Panc1 (cell line): ENCODE measurements at regions not wholly inside any gene's neighbourhood (a gene's known extent, or its start where the extent isn't known, plus 50 kb on each side); places are given as distances from the start of the nearest gene placed in this dataset.

Experiments used
- ATAC-seq: fragments of 200-7000 bp; cut with Tn5 transposase; 2 replicates; pipeline ENCODE4 v1.9.1; 2020; ENCODE audit warnings: mild to moderate bottlenecking, moderate library complexity
- BruUV-seq: library from RNA; stranded (reverse); fragments of 400-500 nt; replicated peaks from 2 replicates; lab custom pipeline; 2021; lab: Mats Ljungman, UMichigan
- CTCF ChIA-PET: fragments of 300-600 bp; sonication (Branson Sonifier 250); formaldehyde crosslinking; loops from one replicate; lab custom pipeline; 2022; ENCODE audit warnings: antibody characterized with exemption; lab: Charles Lee
- POLR2A ChIA-PET: fragments of 300-600 bp; sonication (Branson Sonifier 250); formaldehyde crosslinking; loops from one replicate; lab custom pipeline; 2022; ENCODE audit warnings: antibody characterized with exemption; lab: Charles Lee
- DNase-seq: peaks from one replicate; pipeline ENCODE4 v3.0.0-alpha.2; 2010; ENCODE audit warnings: low read depth, low spot score
- H3K27ac ChIP-seq: 2 replicates; pipeline ENCODE4 v1.5.1; 2011; ENCODE audit warnings: mild to moderate bottlenecking, low read length, inconsistent platforms
- H3K27me3 ChIP-seq: fragments of 200-500 bp; sonication (Bioruptor generic); 2 replicates; pipeline ENCODE4 v1.6.0; 2014; ENCODE audit warnings: low read length, inconsistent platforms; ENCODE audit not compliant: control insufficient read depth, insufficient read depth
- H3K36me3 ChIP-seq: fragments of 200-500 bp; sonication (Bioruptor generic); 2 replicates; pipeline ENCODE4 v1.5.1; 2014; ENCODE audit warnings: inconsistent platforms, mild to moderate bottlenecking, low read length, moderate library complexity; ENCODE audit not compliant: control insufficient read depth, insufficient read depth
- H3K4me1 ChIP-seq: 2 replicates; pipeline ENCODE4 v1.5.1; 2011; ENCODE audit warnings: inconsistent platforms, mild to moderate bottlenecking, low read length, moderate library complexity; ENCODE audit not compliant: control insufficient read depth, insufficient read depth
- H3K4me3 ChIP-seq, 2 experiments: 2 replicates each; pipeline ENCODE4 v1.5.1; 2011 to 2012; ENCODE audit warnings: low read depth in 2 of 2, low read length in 2 of 2, mild to moderate bottlenecking in 2 of 2, inconsistent platforms in 1 of 2, moderate library complexity in 1 of 2
- H3K9me3 ChIP-seq: fragments of 200-500 bp; sonication (Bioruptor generic); 2 replicates; pipeline ENCODE4 v1.5.1; 2014; ENCODE audit warnings: low read depth, mild to moderate bottlenecking, inconsistent platforms, low read length, moderate library complexity; ENCODE audit not compliant: control insufficient read depth, insufficient read depth
- CTCF ChIP-seq: fragments of 450-650 bp; IDR thresholded peaks from 2 replicates; pipeline ENCODE4 v1.5.1; 2017; ENCODE audit warnings: mild to moderate bottlenecking
- POLR2AphosphoS5 ChIP-seq: IDR thresholded peaks from 2 replicates; pipeline ENCODE4 v1.6.1; 2012; ENCODE audit warnings: mild to moderate bottlenecking, low read depth, low read length, moderate library complexity
- SIN3A ChIP-seq: IDR thresholded peaks from 2 replicates; pipeline ENCODE4 v1.6.1; 2012; ENCODE audit warnings: low read depth, mild to moderate bottlenecking, low read length, moderate library complexity, borderline replicate concordance; ENCODE audit not compliant: insufficient read depth
- TCF7L2 ChIP-seq: IDR thresholded peaks from 2 replicates; pipeline ENCODE4 v1.6.1; 2011; ENCODE audit warnings: mild to moderate bottlenecking, low read depth, low read length, inconsistent platforms
- in situ Hi-C: cut with HindIII; loops from 2 replicates; pipeline ENCODE4 v1.10.0; 2016; ENCODE audit warnings: low sequenced_read_pairs, low pct_unique_long_range_greater_than_20kb
- intact Hi-C: fragments of 100-400 bp; cut with micrococcal nuclease; formaldehyde crosslinking; loops from one replicate; pipeline ENCODE4 v1.10.0; 2022; ENCODE audit not compliant: unreplicated experiment
- TF ChIP-seq, protein P1 (sequence below), 2 experiments: IDR thresholded peaks; 2 replicates each; pipeline ENCODE4 v1.6.1; 2011 to 2012; ENCODE audit warnings: low read depth in 2 of 2, control low read depth in 1 of 2, low read length in 1 of 2, mild to moderate bottlenecking in 1 of 2, moderate library complexity in 1 of 2; ENCODE audit not compliant: insufficient read depth in 1 of 2

- no peak overlapping the region for H3K4me3 ChIP-seq
- no peaks in the 10 kb centered on the region for H3K36me3 ChIP-seq
- BruUV-seq: no TSS peak
- DNase-seq (no peak), ATAC-seq (no peak)
- H3K4me1 ChIP-seq: no peaks in the 10 kb centered on the region
- in situ Hi-C loops (no loop called here), intact Hi-C loops (no loop called here)
- no peaks in the 10 kb centered on the region for H3K27me3 ChIP-seq
- POLR2A ChIA-PET: interaction anchor here (0.6 kb wide), 1 partner anchor 288 kb away, joined by 4 read pairs; no protein-coding TSS in a partner anchor
- H3K9me3 ChIP-seq: no peaks in the 10 kb centered on the region
- CTCF ChIA-PET: interaction anchor here (0.7 kb wide), 1 partner anchor 282 kb away, joined by 3 read pairs; no protein-coding TSS in a partner anchor
- TF ChIP-seq POLR2AphosphoS5 (no peak), SIN3A (no peak), CTCF (no peak), TCF7L2 (no peak)
- TF ChIP-seq, protein P1, sequence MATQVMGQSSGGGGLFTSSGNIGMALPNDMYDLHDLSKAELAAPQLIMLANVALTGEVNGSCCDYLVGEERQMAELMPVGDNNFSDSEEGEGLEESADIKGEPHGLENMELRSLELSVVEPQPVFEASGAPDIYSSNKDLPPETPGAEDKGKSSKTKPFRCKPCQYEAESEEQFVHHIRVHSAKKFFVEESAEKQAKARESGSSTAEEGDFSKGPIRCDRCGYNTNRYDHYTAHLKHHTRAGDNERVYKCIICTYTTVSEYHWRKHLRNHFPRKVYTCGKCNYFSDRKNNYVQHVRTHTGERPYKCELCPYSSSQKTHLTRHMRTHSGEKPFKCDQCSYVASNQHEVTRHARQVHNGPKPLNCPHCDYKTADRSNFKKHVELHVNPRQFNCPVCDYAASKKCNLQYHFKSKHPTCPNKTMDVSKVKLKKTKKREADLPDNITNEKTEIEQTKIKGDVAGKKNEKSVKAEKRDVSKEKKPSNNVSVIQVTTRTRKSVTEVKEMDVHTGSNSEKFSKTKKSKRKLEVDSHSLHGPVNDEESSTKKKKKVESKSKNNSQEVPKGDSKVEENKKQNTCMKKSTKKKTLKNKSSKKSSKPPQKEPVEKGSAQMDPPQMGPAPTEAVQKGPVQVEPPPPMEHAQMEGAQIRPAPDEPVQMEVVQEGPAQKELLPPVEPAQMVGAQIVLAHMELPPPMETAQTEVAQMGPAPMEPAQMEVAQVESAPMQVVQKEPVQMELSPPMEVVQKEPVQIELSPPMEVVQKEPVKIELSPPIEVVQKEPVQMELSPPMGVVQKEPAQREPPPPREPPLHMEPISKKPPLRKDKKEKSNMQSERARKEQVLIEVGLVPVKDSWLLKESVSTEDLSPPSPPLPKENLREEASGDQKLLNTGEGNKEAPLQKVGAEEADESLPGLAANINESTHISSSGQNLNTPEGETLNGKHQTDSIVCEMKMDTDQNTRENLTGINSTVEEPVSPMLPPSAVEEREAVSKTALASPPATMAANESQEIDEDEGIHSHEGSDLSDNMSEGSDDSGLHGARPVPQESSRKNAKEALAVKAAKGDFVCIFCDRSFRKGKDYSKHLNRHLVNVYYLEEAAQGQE (IDR thresholded peaks at IDR 0.05; ENCODE audit: insufficient read depth in 1 of 2, low read depth in 2 of 2, low read length in 1 of 2): no peak
- no peak overlapping the region for H3K27ac ChIP-seq
Observed at GRCh38 chr1:218778257-218779126, 395.2 kb upstream of the LYPLAL1 start.

GRCh38 chr1:218779341-218780100 is 394.2 kb upstream of the LYPLAL1 start:
- ChIA-PET CTCF (no interaction called here), POLR2A (interaction anchor here (0.5 kb wide), 1 partner anchor 179 kb away, joined by 4 read pairs; no protein-coding TSS in a partner anchor)
- H3K4me3 ChIP-seq: no peak overlapping the region
- no peak for DNase-seq
- H3K9me3 ChIP-seq: no peaks in the 10 kb centered on the region
- no peaks in the 10 kb centered on the region for H3K27me3 ChIP-seq
- H3K36me3 ChIP-seq: no peaks in the 10 kb centered on the region
- ATAC-seq: no peak
- no TSS peak for BruUV-seq
- intact Hi-C loops (no loop called here), in situ Hi-C loops (no loop called here)
- no peaks in the 10 kb centered on the region for H3K4me1 ChIP-seq
- TF ChIP-seq CTCF (peak; percentile 11; the same call in 1 of the 2 replicates), TCF7L2 (no peak)
- H3K27ac ChIP-seq: no peak overlapping the region
